Suprapubic skin (tissue), 4 donors: ENCODE measurements at regions not wholly inside any gene's neighbourhood (a gene's known extent, or its start where the extent isn't known, plus 50 kb on each side); places are given as distances from the start of the nearest gene placed in this dataset.

Experiments used
- DNase-seq, 2 donors: peaks; one replicate each; pipeline ENCODE4 v3.0.0-alpha.2; 2019; ENCODE audit warnings: low spot score in 2 of 2
- H3K27ac ChIP-seq: fragments of 200-600 bp; sonication (generic); one replicate; pipeline ENCODE4 v1.5.1; 2019
- H3K27me3 ChIP-seq: fragments of 200-600 bp; sonication (generic); one replicate; pipeline ENCODE4 v1.5.1; 2019
- H3K36me3 ChIP-seq: fragments of 200-600 bp; sonication (generic); one replicate; pipeline ENCODE4 v1.5.1; 2019
- H3K4me1 ChIP-seq: fragments of 200-600 bp; sonication (generic); one replicate; pipeline ENCODE4 v1.5.1; 2019
- H3K4me3 ChIP-seq: fragments of 200-600 bp; sonication (generic); one replicate; pipeline ENCODE4 v1.5.1; 2019; ENCODE audit warnings: mild to moderate bottlenecking
- H3K9me3 ChIP-seq: fragments of 200-600 bp; sonication (generic); one replicate; pipeline ENCODE4 v1.5.1; 2019
- CTCF ChIP-seq, 2 donors: fragments of 200-600 bp in 1 of 2; fragments of 450-650 bp in 1 of 2; sonication (generic) in 1 of 2; IDR thresholded peaks; one replicate each; pipeline ENCODE4 v1.5.1; 2016 to 2019; ENCODE audit warnings: antibody characterized with exemption in 2 of 2, mild to moderate bottlenecking in 1 of 2, moderate library complexity in 1 of 2
- EP300 ChIP-seq: sonication (generic); formaldehyde crosslinking; IDR thresholded peaks from one replicate; pipeline ENCODE4 v1.6.1; 2017; ENCODE audit warnings: antibody characterized with exemption
- POLR2A ChIP-seq, 2 donors: fragments of 450-650 bp; IDR thresholded peaks; one replicate each; pipeline ENCODE4 v1.6.1; 2017; ENCODE audit warnings: antibody characterized with exemption in 2 of 2, mild to moderate bottlenecking in 2 of 2, moderate library complexity in 2 of 2
- POLR2AphosphoS5 ChIP-seq, 3 donors: sonication (generic); formaldehyde crosslinking; IDR thresholded peaks; one replicate each; pipeline ENCODE4 v1.6.1; 2017; ENCODE audit warnings: antibody characterized with exemption in 3 of 3
- WGBS: methylation state at CpG from one replicate; pipeline ENCODE4 v1.1.5; 2018; 5-methylcytosine and 5-hydroxymethylcytosine counted together

- no peak overlapping the region for H3K4me3 ChIP-seq
- 71% methylated on average over 4 of the region's 4 CpGs for WGBS
- no peak for DNase-seq
- no peak overlapping the region for H3K27ac ChIP-seq
- H3K4me1 ChIP-seq = no peaks in the 10 kb centered on the region
- H3K9me3 ChIP-seq = no peaks in the 10 kb centered on the region
- no peak for TF ChIP-seq CTCF (IDR thresholded peaks at IDR 0.05)
- no peak for TF ChIP-seq EP300
- TF ChIP-seq POLR2A (IDR thresholded peaks at IDR 0.05) = no peak
- TF ChIP-seq POLR2AphosphoS5 (IDR thresholded peaks at IDR 0.05) = no peak
- H3K36me3 ChIP-seq = no peaks in the 10 kb centered on the region
- no peaks in the 10 kb centered on the region for H3K27me3 ChIP-seq
These were observed 361.8 kb downstream of the ELAVL2 start for GRCh38 chr9:23464275-23464674.

GRCh38 chr9:23467276-23467675 lies 358.8 kb downstream of the ELAVL2 start:
- Histone ChIP-seq H3K36me3 (no peaks in the 10 kb centered on the region), H3K27ac (no peak overlapping the region), H3K9me3 (no peaks in the 10 kb centered on the region), H3K27me3 (no peaks in the 10 kb centered on the region), H3K4me1 (no peaks in the 10 kb centered on the region), H3K4me3 (no peak overlapping the region)
- DNase-seq = no peak
- WGBS = 89% methylated on average over 4 of the region's 4 CpGs
- no peak for TF ChIP-seq CTCF (IDR thresholded peaks at IDR 0.05)
- no peak for TF ChIP-seq POLR2AphosphoS5 (IDR thresholded peaks at IDR 0.05)
- no peak for TF ChIP-seq EP300
- no peak for TF ChIP-seq POLR2A (IDR thresholded peaks at IDR 0.05)

- Histone ChIP-seq H3K27ac (no peak overlapping the region), H3K9me3 (no peaks in the 10 kb centered on the region), H3K4me1 (no peaks in the 10 kb centered on the region), H3K36me3 (no peaks in the 10 kb centered on the region), H3K4me3 (no peak overlapping the region), H3K27me3 (no peaks in the 10 kb centered on the region)
- DNase-seq = no peak
- no peak for TF ChIP-seq EP300
- no peak for TF ChIP-seq POLR2AphosphoS5 (IDR thresholded peaks at IDR 0.05)
- TF ChIP-seq POLR2A (IDR thresholded peaks at IDR 0.05) = no peak
- TF ChIP-seq CTCF (IDR thresholded peaks at IDR 0.05) = no peak
- WGBS = 87% methylated on average over 2 of the region's 2 CpGs
These were observed 348.1 kb downstream of the ELAVL2 start for GRCh38 chr9:23477908-23478307.

- Histone ChIP-seq H3K27me3 (no peaks in the 10 kb centered on the region), H3K4me1 (no peaks in the 10 kb centered on the region), H3K4me3 (no peak overlapping the region), H3K9me3 (no peaks in the 10 kb centered on the region), H3K27ac (no peak overlapping the region), H3K36me3 (no peaks in the 10 kb centered on the region)
- 76% methylated on average over 1 of the region's 1 CpG for WGBS
- no peak for DNase-seq
- TF ChIP-seq POLR2A (IDR thresholded peaks at IDR 0.05) = no peak
- no peak for TF ChIP-seq POLR2AphosphoS5 (IDR thresholded peaks at IDR 0.05)
- TF ChIP-seq EP300 = no peak
- TF ChIP-seq CTCF (IDR thresholded peaks at IDR 0.05) = no peak
These were observed 342.5 kb downstream of the ELAVL2 start for GRCh38 chr9:23483566-23483965.

GRCh38 chr9:23492126-23493002 lies 333.7 kb downstream of the ELAVL2 start:
- H3K27me3 ChIP-seq = no peaks in the 10 kb centered on the region
- no peak for DNase-seq
- 28% methylated on average over 5 of the region's 5 CpGs for WGBS
- peaks cover 4% of the 10 kb centered on the region for H3K4me1 ChIP-seq
- no peak overlapping the region for H3K4me3 ChIP-seq
- TF ChIP-seq EP300 (no peak), POLR2AphosphoS5 (IDR thresholded peaks at IDR 0.05) (no peak), CTCF (IDR thresholded peaks at IDR 0.05) (peak in 1 of 2 donors; percentile 41), POLR2A (IDR thresholded peaks at IDR 0.05) (no peak)
- H3K9me3 ChIP-seq = no peaks in the 10 kb centered on the region
- no peaks in the 10 kb centered on the region for H3K36me3 ChIP-seq
- no peak overlapping the region for H3K27ac ChIP-seq
